Heart right ventricle (tissue), 16 donors: ENCODE measurements at regions not wholly inside any gene's neighbourhood (a gene's known extent, or its start where the extent isn't known, plus 50 kb on each side); places are given as distances from the start of the nearest gene placed in this dataset.
"Not testable (repeated sequence)": the region's sequence is repeated elsewhere in the genome, so short reads cannot be mapped to it uniquely, and the experiment has no call there.

Experiments
- ATAC-seq, 8 donors: fragments of 200-7000 bp; cut with Tn5 transposase; one replicate each; pipeline ENCODE4 v1.9.1; 2020; ENCODE audit warnings: mild to moderate bottlenecking in 8 of 8, moderate library complexity in 8 of 8, moderate number of reproducible peaks in 1 of 8
- DNase-seq, 2 donors: peaks; one replicate each; pipeline ENCODE4 v3.0.0-alpha.2; 2020
- H3K27ac ChIP-seq, 10 donors: fragments of 200-600 bp; sonication (generic) in 2 of 10; one replicate each; pipeline versions ENCODE4 v1.5.0 to v1.8.0; 2020 to 2022; ENCODE audit warnings: mild to moderate bottlenecking in 3 of 10
- H3K27me3 ChIP-seq, 7 donors: fragments of 200-600 bp; one replicate each; pipeline ENCODE4 v1.8.0; 2021 to 2022; ENCODE audit warnings: mild to moderate bottlenecking in 2 of 7
- H3K36me3 ChIP-seq, 9 donors: fragments of 200-600 bp; sonication (generic) in 1 of 9; one replicate each; pipeline versions ENCODE4 v1.5.0 to v1.8.0; 2020 to 2022; ENCODE audit warnings: mild to moderate bottlenecking in 2 of 9
- H3K4me1 ChIP-seq, 9 donors: fragments of 200-600 bp; sonication (generic) in 1 of 9; one replicate each; pipeline versions ENCODE4 v1.5.0 to v1.8.0; 2020 to 2022; ENCODE audit warnings: mild to moderate bottlenecking in 4 of 9
- H3K4me3 ChIP-seq, 10 donors: fragments of 200-600 bp; sonication (generic) in 2 of 10; one replicate each; pipeline versions ENCODE4 v1.5.0 to v1.8.0; 2020 to 2022; ENCODE audit warnings: mild to moderate bottlenecking in 7 of 10, moderate library complexity in 2 of 10
- H3K9me3 ChIP-seq, 11 donors: fragments of 200-600 bp in 10 of 11; sonication (generic) in 2 of 11; one replicate each; pipeline versions ENCODE4 v1.5.0 to v1.8.0; 2013 to 2022; ENCODE audit warnings: mild to moderate bottlenecking in 2 of 11, control low read depth in 1 of 11, moderate library complexity in 1 of 11
- CTCF ChIP-seq, 9 donors: fragments of 200-600 bp; sonication (generic) in 2 of 9; IDR thresholded peaks; one replicate each; pipeline versions ENCODE4 v1.5.0 to v1.8.0; 2021 to 2022; ENCODE audit warnings: antibody characterized with exemption in 9 of 9, mild to moderate bottlenecking in 5 of 9, moderate library complexity in 1 of 9
- WGBS, 2 donors: extraction: QIAGEN DNeasy Blood & Tissue Kit; methylation state at CpG; one replicate each; pipeline ENCODE4 v1.1.7; 2013; ENCODE audit warnings: inconsistent platforms in 1 of 2; 5-methylcytosine and 5-hydroxymethylcytosine counted together
- intact Hi-C, 10 donors: fragments of 100-400 bp; cut with DNase I; formaldehyde crosslinking; loops; one replicate each; pipeline versions ENCODE4 v1.11.1 to v1.14.2; 2022
- donor health status: Arrhythmogenic right ventricular cardiomyopathy.
- donor health status: ischemic (EF 13 %, LVEDD 7.1; RV severe dilation, severe dysfunction).
- donor health status: healthy with polysubstance abuse.
- donor health status: DM: no; HTN: yes; CAD: no.
- donor health status: DM: no; HTN: no; CAD: no.
- donor health status: ischemic (EF 25% LVEDD 6.9; RV normal size, moderate dysfunction).
- donor health status: ischemic (EF 25% LVEDD 5.7; RV mildly dilated, moderate dysfunction).
- donor health status: healthy.
- donor health status: DM: yes; HTN: yes; CAD: no.
- donor health status: Ischemic cardiomyopathy.
- donor health status: ischemic (EF 35%, LVEDD 5.7; RV mildly dilated, moderate dysfunction).
- donor health status: nonischemic (EF 11% LVEDD 7.7; RV severe dilation, severe dysfunction).
- donor health status: DM: yes; HTN: yes; CAD: no.
- donor health status: PGD.
- donor health status: ischemic (EF 29% LVEDD 5.4; RV normal size, mild dysfunction).
- donor health status: nonischemic (EF 23%, LVEDD 6.1; RV moderate dilation, normal function).

- H3K36me3 ChIP-seq, H3K27me3 ChIP-seq, DNase-seq, ATAC-seq, H3K4me1 ChIP-seq, H3K4me3 ChIP-seq, H3K9me3 ChIP-seq, H3K27ac ChIP-seq, intact Hi-C loops: not testable (repeated sequence)
- 54 to 60% methylated on average over 5 of the region's 5 CpGs for WGBS, 2 donors
These were observed 102.8 kb downstream of the ALG1L2 start for GRCh38 chr3:130184152-130185024.

GRCh38 chr3:130201272-130201671, 119.6 kb downstream of the ALG1L2 start:
- H3K27ac ChIP-seq, H3K27me3 ChIP-seq, ATAC-seq, DNase-seq, H3K4me3 ChIP-seq, H3K4me1 ChIP-seq, intact Hi-C loops, H3K36me3 ChIP-seq: not testable (repeated sequence)
- peaks cover 0 to 21% (median 0%) of the 10 kb centered on the region in 11 donors for H3K9me3 ChIP-seq
- 13 to 21% methylated on average over 1 of the region's 1 CpG for WGBS, 2 donors

GRCh38 chr3:130203633-130204032, 122.0 kb downstream of the ALG1L2 start:
- H3K27me3 ChIP-seq, H3K4me3 ChIP-seq, DNase-seq, H3K4me1 ChIP-seq, ATAC-seq, H3K27ac ChIP-seq, H3K36me3 ChIP-seq, intact Hi-C loops: not testable (repeated sequence)
- H3K9me3 ChIP-seq, result peaks cover 0 to 21% (median 0%) of the 10 kb centered on the region in 11 donors
- WGBS, 2 donors, result 90 to 92% methylated on average over 3 of the region's 3 CpGs

- ATAC-seq, result no peak
- no peak for DNase-seq
- intact Hi-C loops, result no loop called here
- Histone ChIP-seq H3K4me1 (no peaks in the 10 kb centered on the region), H3K27ac (no peak overlapping the region), H3K9me3 (peaks cover 0 to 5% (median 0%) of the 10 kb centered on the region in 11 donors), H3K27me3 (no peaks in the 10 kb centered on the region), H3K4me3 (no peak overlapping the region), H3K36me3 (no peaks in the 10 kb centered on the region)
- WGBS, 2 donors, result 91% methylated on average over 4 of the region's 4 CpGs
- no peak for TF ChIP-seq CTCF (IDR thresholded peaks at IDR 0.05)
These were observed 117.9 kb upstream of the COL6A5 start for GRCh38 chr3:130227540-130227939.

GRCh38 chr3:130242850-130243569, 102.5 kb upstream of the COL6A5 start:
- no peak for DNase-seq
- Histone ChIP-seq H3K27ac (no peak overlapping the region), H3K9me3 (no peaks in the 10 kb centered on the region), H3K4me1 (no peaks in the 10 kb centered on the region), H3K27me3 (peaks cover 0 to 3% (median 0%) of the 10 kb centered on the region in 7 donors), H3K36me3 (no peaks in the 10 kb centered on the region), H3K4me3 (no peak overlapping the region)
- 44 to 46% methylated on average over 3 of the region's 3 CpGs for WGBS, 2 donors
- intact Hi-C loops, result no loop called here
- peak in 5 of 9 donors; percentile 18 to 39 (median 28) for TF ChIP-seq CTCF (IDR thresholded peaks at IDR 0.05)
- no peak for ATAC-seq
